ENCODE measurements at regions not wholly inside any gene's neighbourhood (a gene's known extent, or its start where the extent isn't known, plus 50 kb on each side); places are given as distances from the start of the nearest gene placed in this dataset.

GRCh38 chr10:20955355-20955893, 58.3 kb upstream of the NEBL start:
- H3K9me3 Mint-ChIP-seq (ENCODE audit: low read depth, unreplicated experiment), result no peaks in the 10 kb centered on the region
- TF ChIP-seq, protein P1, sequence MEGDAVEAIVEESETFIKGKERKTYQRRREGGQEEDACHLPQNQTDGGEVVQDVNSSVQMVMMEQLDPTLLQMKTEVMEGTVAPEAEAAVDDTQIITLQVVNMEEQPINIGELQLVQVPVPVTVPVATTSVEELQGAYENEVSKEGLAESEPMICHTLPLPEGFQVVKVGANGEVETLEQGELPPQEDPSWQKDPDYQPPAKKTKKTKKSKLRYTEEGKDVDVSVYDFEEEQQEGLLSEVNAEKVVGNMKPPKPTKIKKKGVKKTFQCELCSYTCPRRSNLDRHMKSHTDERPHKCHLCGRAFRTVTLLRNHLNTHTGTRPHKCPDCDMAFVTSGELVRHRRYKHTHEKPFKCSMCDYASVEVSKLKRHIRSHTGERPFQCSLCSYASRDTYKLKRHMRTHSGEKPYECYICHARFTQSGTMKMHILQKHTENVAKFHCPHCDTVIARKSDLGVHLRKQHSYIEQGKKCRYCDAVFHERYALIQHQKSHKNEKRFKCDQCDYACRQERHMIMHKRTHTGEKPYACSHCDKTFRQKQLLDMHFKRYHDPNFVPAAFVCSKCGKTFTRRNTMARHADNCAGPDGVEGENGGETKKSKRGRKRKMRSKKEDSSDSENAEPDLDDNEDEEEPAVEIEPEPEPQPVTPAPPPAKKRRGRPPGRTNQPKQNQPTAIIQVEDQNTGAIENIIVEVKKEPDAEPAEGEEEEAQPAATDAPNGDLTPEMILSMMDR (IDR thresholded peaks at IDR 0.05; ENCODE audit: unreplicated experiment), result no peak

GRCh38 chr10:20954519-20954918, 57.4 kb upstream of the NEBL start:
- intact Hi-C loops (cut with micrococcal nuclease; ENCODE audit: unreplicated experiment), result no loop called here
- DNase-seq, result no peak
- BruUV-seq (replicated peaks), result no TSS peak
- TF ChIP-seq, protein P1 (IDR thresholded peaks at IDR 0.05; ENCODE audit: unreplicated experiment), result no peak
- Mint-ChIP-seq H3K4me1 (ENCODE audit: low read depth, unreplicated experiment) (no peaks in the 10 kb centered on the region), H3K9me3 (ENCODE audit: low read depth, unreplicated experiment) (no peaks in the 10 kb centered on the region), H3K36me3 (ENCODE audit: insufficient read depth, unreplicated experiment) (no peaks in the 10 kb centered on the region), H3K27me3 (ENCODE audit: unreplicated experiment) (no peaks in the 10 kb centered on the region), H3K27ac (ENCODE audit: unreplicated experiment) (no peak overlapping the region), H3K4me3 (ENCODE audit: low read depth, unreplicated experiment) (no peak overlapping the region)
- CTCF ChIA-PET, result interaction anchor here (0.7 kb wide), 2 partner anchors 7 to 140 kb away, joined by 3 to 6 read pairs; no protein-coding TSS in a partner anchor

More at GRCh38 chr10:20955355-20955893, 58.3 kb upstream of the NEBL start:
- CTCF ChIA-PET, result no interaction called here
- no peaks in the 10 kb centered on the region for H3K36me3 Mint-ChIP-seq (ENCODE audit: insufficient read depth, unreplicated experiment)
- no peaks in the 10 kb centered on the region for H3K27me3 Mint-ChIP-seq (ENCODE audit: unreplicated experiment)
- intact Hi-C loops (cut with micrococcal nuclease; ENCODE audit: unreplicated experiment), result no loop called here
- no peak for DNase-seq
- BruUV-seq (replicated peaks), result no TSS peak
- H3K4me1 Mint-ChIP-seq (ENCODE audit: low read depth, unreplicated experiment), result no peaks in the 10 kb centered on the region
- no peak overlapping the region for H3K27ac Mint-ChIP-seq (ENCODE audit: unreplicated experiment)
- no peak overlapping the region for H3K4me3 Mint-ChIP-seq (ENCODE audit: low read depth, unreplicated experiment)

DNA sequence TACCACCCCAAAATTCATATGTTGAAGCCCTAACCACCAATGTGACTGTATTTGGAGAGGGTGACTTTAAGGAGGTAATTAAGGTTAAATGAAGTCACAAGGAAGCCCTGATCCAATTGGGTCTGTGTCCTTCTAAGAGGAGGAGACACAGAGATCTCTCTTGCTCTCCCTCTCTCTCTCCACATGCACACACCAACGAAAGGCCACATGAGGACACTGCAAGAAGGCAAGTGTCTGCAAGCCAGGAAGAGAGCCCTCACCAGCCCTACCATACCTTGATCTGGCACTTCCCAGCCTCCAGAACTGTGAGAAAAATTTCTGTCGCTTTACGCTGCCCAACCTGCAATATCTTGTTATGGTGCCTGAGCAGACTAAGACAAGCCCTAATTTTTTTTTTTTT, 56.0 kb upstream of the NEBL start:
- CTCF ChIA-PET, result no interaction called here
- no peak for DNase-seq
- intact Hi-C loops (cut with micrococcal nuclease; ENCODE audit: unreplicated experiment), result no loop called here
- H3K27me3 Mint-ChIP-seq (ENCODE audit: unreplicated experiment), result no peaks in the 10 kb centered on the region
- H3K36me3 Mint-ChIP-seq (ENCODE audit: insufficient read depth, unreplicated experiment), result no peaks in the 10 kb centered on the region
- no TSS peak for BruUV-seq (replicated peaks)
- no peak overlapping the region for H3K27ac Mint-ChIP-seq (ENCODE audit: unreplicated experiment)
- TF ChIP-seq, protein P1 (IDR thresholded peaks at IDR 0.05; ENCODE audit: unreplicated experiment), result no peak
- no peak overlapping the region for H3K4me3 Mint-ChIP-seq (ENCODE audit: low read depth, unreplicated experiment)
- H3K4me1 Mint-ChIP-seq (ENCODE audit: low read depth, unreplicated experiment), result no peaks in the 10 kb centered on the region
- no peaks in the 10 kb centered on the region for H3K9me3 Mint-ChIP-seq (ENCODE audit: low read depth, unreplicated experiment)

DNA sequence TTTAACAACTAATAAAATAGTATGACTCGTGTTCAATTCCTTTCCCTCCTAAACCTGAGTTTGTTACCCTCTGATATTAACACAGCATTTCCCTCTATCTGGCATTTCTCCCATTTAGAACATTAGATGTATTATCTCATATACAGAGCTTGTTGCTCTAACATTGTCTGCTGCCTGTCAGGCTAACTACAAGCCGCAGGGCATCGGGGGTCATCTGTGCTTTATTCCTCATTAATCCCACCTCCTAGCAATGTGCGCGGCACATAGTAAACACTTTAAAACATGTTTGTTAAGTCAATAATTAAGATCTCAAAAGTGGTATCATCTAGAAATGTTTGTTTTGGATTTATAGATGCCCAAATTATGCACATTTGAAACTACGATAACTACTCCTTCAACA, 52.9 kb upstream of the NEBL start:
- no peak overlapping the region for H3K27ac Mint-ChIP-seq (ENCODE audit: unreplicated experiment)
- no peaks in the 10 kb centered on the region for H3K36me3 Mint-ChIP-seq (ENCODE audit: insufficient read depth, unreplicated experiment)
- no peaks in the 10 kb centered on the region for H3K27me3 Mint-ChIP-seq (ENCODE audit: unreplicated experiment)
- no peaks in the 10 kb centered on the region for H3K4me1 Mint-ChIP-seq (ENCODE audit: low read depth, unreplicated experiment)
- BruUV-seq (replicated peaks), result no TSS peak
- CTCF ChIA-PET, result no interaction called here
- no peak for DNase-seq
- H3K4me3 Mint-ChIP-seq (ENCODE audit: low read depth, unreplicated experiment), result no peak overlapping the region
- H3K9me3 Mint-ChIP-seq (ENCODE audit: low read depth, unreplicated experiment), result no peaks in the 10 kb centered on the region
- intact Hi-C loops (cut with micrococcal nuclease; ENCODE audit: unreplicated experiment), result no loop called here
- TF ChIP-seq, protein P1 (IDR thresholded peaks at IDR 0.05; ENCODE audit: unreplicated experiment), result no peak
